ENCODE measurements at regions not wholly inside any gene's neighbourhood (a gene's known extent, or its start where the extent isn't known, plus 50 kb on each side); places are given as distances from the start of the nearest gene placed in this dataset.

GRCh38 chr5:74365723-74366122 is 274.8 kb downstream of the ENC1 start (continued):
- no peak for TF ChIP-seq ETS1 (IDR thresholded peaks at IDR 0.05)
- TF ChIP-seq ZNF331 (CRISPR knock-in tag; IDR thresholded peaks at IDR 0.05; ENCODE audit: low read depth), result no peak
- TF ChIP-seq POLR2AphosphoS5 (IDR thresholded peaks at IDR 0.05; ENCODE audit: low read depth), result no peak
- no peak for TF ChIP-seq EZH2phosphoT487 (IDR thresholded peaks at IDR 0.05; ENCODE audit: unreplicated experiment)
- no peak for TF ChIP-seq CTCF (conservative IDR thresholded peaks at IDR 0.05; ENCODE audit: low read depth in 2 of 2)

GRCh38 chr5:74364507-74364906 is 276.0 kb downstream of the ENC1 start:
- peaks cover 5% of the 10 kb centered on the region for H3K4me1 Mint-ChIP-seq
- H3K27me3 ChIP-seq (ENCODE audit: insufficient read depth), result no peaks in the 10 kb centered on the region
- no peaks in the 10 kb centered on the region for H3K36me3 ChIP-seq (ENCODE audit: insufficient read depth)
- H4K20me1 ChIP-seq (replicated peaks; ENCODE audit: insufficient read depth), result no peaks in the 10 kb centered on the region
- 0 out of 2 replicates have a peak, but pooled peaks cover 3% of the 10 kb centered on the region for H3K9me2 ChIP-seq (ENCODE audit: insufficient read depth)
- TF ChIP-seq STAT1 (IDR thresholded peaks at IDR 0.05; ENCODE audit: unreplicated experiment) (no peak), JUNB (IDR thresholded peaks at IDR 0.05; ENCODE audit: unreplicated experiment) (no peak), NANOG (IDR thresholded peaks at IDR 0.05; ENCODE audit: borderline replicate concordance) (no peak), CREB1 (CRISPR knock-in tag; IDR thresholded peaks at IDR 0.05; ENCODE audit: low read depth) (no peak), ZNF114 (CRISPR knock-in tag; IDR thresholded peaks at IDR 0.05) (no peak), CTCF (conservative IDR thresholded peaks at IDR 0.05; ENCODE audit: low read depth in 2 of 2) (no peak), ZNF331 (CRISPR knock-in tag; IDR thresholded peaks at IDR 0.05; ENCODE audit: low read depth) (no peak), POLR2AphosphoS5 (IDR thresholded peaks at IDR 0.05; ENCODE audit: low read depth) (no peak), ZNF462 (CRISPR knock-in tag; IDR thresholded peaks at IDR 0.05) (no peak)
- no peaks in the 10 kb centered on the region for H3F3A ChIP-seq (replicated peaks; ENCODE audit: low read depth)
- no peaks in the 10 kb centered on the region for H3K36me3 Mint-ChIP-seq (ENCODE audit: low read depth)
- DNase-seq (ENCODE audit: low spot score), result no peak
- no peak overlapping the region for H2AFZ ChIP-seq
- no peak for ATAC-seq
- H3K4me1 ChIP-seq (ENCODE audit: insufficient read depth), result no peaks in the 10 kb centered on the region
- H3K27me3 Mint-ChIP-seq (ENCODE audit: insufficient read depth, low read depth, poor library complexity), result no peaks in the 10 kb centered on the region
- H3K27ac Mint-ChIP-seq, result no peak overlapping the region
- H3K4me3 ChIP-seq, result no peak overlapping the region
- H3K4me2 ChIP-seq, result no peak overlapping the region
- H3K27ac ChIP-seq (ENCODE audit: low read depth), result no peak overlapping the region
- no peaks in the 10 kb centered on the region; the same call in 2 of the 3 replicates for H3K9me3 Mint-ChIP-seq
- no peaks in the 10 kb centered on the region for H3K79me2 ChIP-seq (replicated peaks; ENCODE audit: insufficient read depth)
- H3K4me3 Mint-ChIP-seq, result no peak overlapping the region

Data from GM23338 (cell line).